Left ventricle myocardium inferior (tissue), 1 donor: ENCODE measurements at regions not wholly inside any gene's neighbourhood (a gene's known extent, or its start where the extent isn't known, plus 50 kb on each side); places are given as distances from the start of the nearest gene placed in this dataset.

Experiments used
- DNase-seq: peaks from one replicate; pipeline ENCODE4 v3.0.0-alpha.2; 2020
- H3K27ac ChIP-seq: fragments of 200-600 bp; replicated peaks from 2 replicates; pipeline ENCODE4 v1.8.0; 2021
- H3K27me3 ChIP-seq: fragments of 200-600 bp; 2 replicates; pipeline ENCODE4 v1.8.0; 2021; ENCODE audit warnings: low read depth
- H3K36me3 ChIP-seq: fragments of 200-600 bp; 2 replicates; pipeline ENCODE4 v1.8.0; 2021
- H3K4me1 ChIP-seq: fragments of 200-600 bp; 2 replicates; pipeline ENCODE4 v1.8.0; 2021
- H3K4me3 ChIP-seq: fragments of 200-600 bp; 2 replicates; pipeline ENCODE4 v1.8.0; 2021; ENCODE audit warnings: mild to moderate bottlenecking, moderate library complexity
- H3K9me3 ChIP-seq: fragments of 200-600 bp; replicated peaks from 2 replicates; pipeline ENCODE4 v1.8.0; 2021
- intact Hi-C: fragments of 100-400 bp; cut with micrococcal nuclease; formaldehyde crosslinking; loops from one replicate; pipeline ENCODE4 v1.11.0; 2022
- TF ChIP-seq, protein P1 (sequence below): fragments of 200-600 bp; IDR thresholded peaks from 2 replicates; pipeline ENCODE4 v1.8.0; 2021; ENCODE audit warnings: antibody characterized with exemption, mild to moderate bottlenecking, borderline replicate concordance
- donor health status: DM: no; HTN: yes; CAD: no; lungs with severe emphysema.

DNA sequence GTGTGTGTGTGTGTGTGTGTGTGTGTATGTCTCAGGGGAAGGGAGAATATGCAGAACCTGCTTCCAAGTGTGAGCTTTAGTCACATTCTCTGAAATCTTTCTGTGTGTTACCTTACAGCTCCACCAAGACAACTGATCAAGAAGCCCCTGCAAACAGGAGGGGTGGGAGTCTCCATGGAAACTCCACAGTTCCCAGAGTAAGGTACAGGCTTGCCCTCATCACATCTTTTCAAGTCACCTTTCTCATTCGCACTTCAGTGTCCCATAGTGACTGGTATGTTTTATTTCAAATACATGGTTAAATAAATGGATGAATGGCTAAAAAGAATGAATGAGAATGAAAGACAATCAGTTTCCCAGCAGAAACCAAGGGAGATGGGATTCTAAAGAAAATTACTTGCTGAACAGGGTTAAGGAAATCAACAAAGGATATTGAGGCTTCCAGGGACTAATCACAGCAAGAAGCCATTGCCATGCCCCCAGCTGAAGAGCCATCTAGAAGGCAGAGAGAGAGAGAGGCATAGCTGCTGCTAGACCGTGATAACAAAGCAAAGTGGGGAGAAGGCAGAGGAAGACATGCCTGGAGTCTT is 987.2 kb upstream of the CELF4 start:
- DNase-seq = no peak
- Histone ChIP-seq H3K9me3 (no peaks in the 10 kb centered on the region), H3K36me3 (no peaks in the 10 kb centered on the region), H3K4me1 (no peaks in the 10 kb centered on the region), H3K4me3 (no peak overlapping the region), H3K27ac (no peak overlapping the region), H3K27me3 (no peaks in the 10 kb centered on the region)
- TF ChIP-seq, protein P1, sequence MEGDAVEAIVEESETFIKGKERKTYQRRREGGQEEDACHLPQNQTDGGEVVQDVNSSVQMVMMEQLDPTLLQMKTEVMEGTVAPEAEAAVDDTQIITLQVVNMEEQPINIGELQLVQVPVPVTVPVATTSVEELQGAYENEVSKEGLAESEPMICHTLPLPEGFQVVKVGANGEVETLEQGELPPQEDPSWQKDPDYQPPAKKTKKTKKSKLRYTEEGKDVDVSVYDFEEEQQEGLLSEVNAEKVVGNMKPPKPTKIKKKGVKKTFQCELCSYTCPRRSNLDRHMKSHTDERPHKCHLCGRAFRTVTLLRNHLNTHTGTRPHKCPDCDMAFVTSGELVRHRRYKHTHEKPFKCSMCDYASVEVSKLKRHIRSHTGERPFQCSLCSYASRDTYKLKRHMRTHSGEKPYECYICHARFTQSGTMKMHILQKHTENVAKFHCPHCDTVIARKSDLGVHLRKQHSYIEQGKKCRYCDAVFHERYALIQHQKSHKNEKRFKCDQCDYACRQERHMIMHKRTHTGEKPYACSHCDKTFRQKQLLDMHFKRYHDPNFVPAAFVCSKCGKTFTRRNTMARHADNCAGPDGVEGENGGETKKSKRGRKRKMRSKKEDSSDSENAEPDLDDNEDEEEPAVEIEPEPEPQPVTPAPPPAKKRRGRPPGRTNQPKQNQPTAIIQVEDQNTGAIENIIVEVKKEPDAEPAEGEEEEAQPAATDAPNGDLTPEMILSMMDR = no peak
- intact Hi-C loops = no loop called here

DNA sequence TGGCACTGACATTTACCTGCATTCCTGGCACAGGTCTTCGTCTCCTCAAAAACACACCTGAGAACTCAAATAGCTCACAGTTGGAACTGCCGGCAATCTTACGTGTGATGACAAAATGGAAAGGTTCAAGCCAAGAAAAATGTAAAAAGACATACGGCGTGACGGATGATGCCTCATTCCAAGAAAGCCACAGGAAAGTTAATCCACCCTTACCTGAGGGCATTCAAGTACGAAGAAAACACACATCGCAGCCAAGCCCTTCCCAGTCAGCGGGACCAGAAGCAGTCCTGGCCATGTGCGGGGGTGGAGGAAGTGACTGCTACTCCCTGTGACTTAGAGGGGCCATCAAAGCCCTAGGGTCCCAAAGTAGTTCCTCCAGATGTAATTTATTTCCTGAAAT is 986.3 kb upstream of the CELF4 start:
- Histone ChIP-seq H3K9me3 (no peaks in the 10 kb centered on the region), H3K4me1 (no peaks in the 10 kb centered on the region), H3K4me3 (no peak overlapping the region), H3K27me3 (no peaks in the 10 kb centered on the region), H3K36me3 (no peaks in the 10 kb centered on the region), H3K27ac (no peak overlapping the region)
- TF ChIP-seq, protein P1 = no peak
- DNase-seq = no peak
- intact Hi-C loops = no loop called here

DNA sequence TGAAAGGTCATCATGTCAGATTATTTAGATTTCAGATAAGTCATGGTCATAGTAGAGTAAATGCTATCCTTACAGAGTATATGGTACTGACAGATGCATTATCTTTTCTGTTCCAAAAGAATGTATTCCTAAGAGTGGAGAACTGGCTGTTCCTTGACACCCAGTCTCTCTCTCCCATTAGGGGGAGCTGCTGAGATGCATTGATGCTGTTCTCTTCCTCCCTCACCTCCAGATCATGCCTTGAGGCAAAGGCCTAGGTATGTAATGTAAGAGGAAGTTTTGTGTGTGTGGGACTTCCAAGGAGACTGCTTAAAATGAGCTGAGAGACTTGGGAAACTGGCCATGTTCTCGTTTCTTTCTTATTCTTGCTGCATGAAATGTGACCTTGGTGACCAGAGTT is 979.5 kb upstream of the CELF4 start:
- Histone ChIP-seq H3K27ac (no peak overlapping the region), H3K4me1 (no peaks in the 10 kb centered on the region), H3K9me3 (no peaks in the 10 kb centered on the region), H3K4me3 (no peak overlapping the region), H3K36me3 (no peaks in the 10 kb centered on the region), H3K27me3 (no peaks in the 10 kb centered on the region)
- no peak for DNase-seq
- intact Hi-C loops = no loop called here
- TF ChIP-seq, protein P1 = peak; percentile 34

DNA sequence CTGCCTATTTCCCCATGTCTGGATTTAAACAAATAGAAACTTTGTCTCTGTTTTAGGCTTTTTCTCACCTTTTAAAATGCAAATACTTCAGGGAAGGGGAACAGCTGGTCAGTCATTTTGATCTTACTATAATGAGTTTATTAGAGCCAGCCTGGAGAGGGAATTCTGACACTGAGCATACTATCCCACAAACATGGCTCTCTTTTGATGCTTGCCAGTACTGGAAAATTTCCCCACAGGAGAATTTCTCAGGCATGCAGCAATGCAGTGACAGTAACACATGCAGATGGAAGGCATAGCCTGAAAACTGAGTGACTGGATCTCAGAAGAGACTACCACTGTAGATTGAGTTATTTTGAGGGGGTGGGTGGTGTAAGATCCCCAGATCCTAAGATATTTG is 974.3 kb upstream of the CELF4 start:
- intact Hi-C loops = no loop called here
- peaks cover 20% of the 10 kb centered on the region for H3K9me3 ChIP-seq
- H3K27ac ChIP-seq = no peak overlapping the region
- no peak for DNase-seq
- TF ChIP-seq, protein P1 = no peak
- no peak overlapping the region for H3K4me3 ChIP-seq
- no peaks in the 10 kb centered on the region for H3K36me3 ChIP-seq
- H3K27me3 ChIP-seq = no peaks in the 10 kb centered on the region
- no peaks in the 10 kb centered on the region for H3K4me1 ChIP-seq

DNA sequence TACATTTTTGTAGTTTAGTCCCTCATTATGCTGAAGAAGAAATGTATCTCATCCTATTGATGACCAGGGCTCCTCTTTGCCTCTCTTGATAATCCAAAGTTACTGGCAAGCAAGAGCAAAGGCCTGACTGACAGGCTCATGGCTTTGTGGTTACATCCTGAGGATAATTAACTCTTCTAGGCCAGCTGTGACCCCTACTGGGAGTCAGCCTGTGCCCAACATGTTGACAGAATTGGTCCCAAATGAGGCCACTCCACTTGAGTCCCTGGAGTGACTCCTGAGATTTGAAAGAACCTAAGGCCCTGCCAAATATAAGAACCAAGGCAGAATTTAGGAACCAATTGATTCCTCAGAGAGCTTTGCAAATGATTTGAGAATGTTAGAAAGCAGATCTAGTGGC is 973.8 kb upstream of the CELF4 start:
- H3K4me3 ChIP-seq = no peak overlapping the region
- no peaks in the 10 kb centered on the region for H3K4me1 ChIP-seq
- DNase-seq = no peak
- TF ChIP-seq, protein P1 = no peak
- no peak overlapping the region for H3K27ac ChIP-seq
- intact Hi-C loops = no loop called here
- H3K27me3 ChIP-seq = no peaks in the 10 kb centered on the region
- peaks cover 24% of the 10 kb centered on the region for H3K9me3 ChIP-seq
- H3K36me3 ChIP-seq = no peaks in the 10 kb centered on the region

DNA sequence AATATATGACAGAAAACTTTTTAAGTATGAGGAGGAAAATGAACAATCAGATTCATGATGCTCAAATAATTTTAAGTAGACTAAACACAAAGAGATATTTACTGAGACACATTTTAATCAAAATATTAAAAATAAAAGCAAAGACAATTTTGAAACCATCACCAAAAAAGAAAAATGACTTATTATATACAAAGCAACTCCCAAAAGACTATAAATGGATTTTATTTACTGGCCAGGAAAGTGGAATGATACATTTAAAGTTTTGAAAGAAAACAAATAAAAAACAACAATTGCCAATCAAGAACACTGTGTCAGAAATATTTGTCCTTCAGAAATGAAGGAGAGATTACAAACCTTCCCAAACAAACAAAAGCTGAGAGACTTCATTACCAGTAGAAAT is 968.5 kb upstream of the CELF4 start:
- H3K9me3 ChIP-seq = peaks cover 46% of the 10 kb centered on the region

More for the DNA sequence above, 968.5 kb upstream of the CELF4 start:
- Histone ChIP-seq H3K4me1 (no peaks in the 10 kb centered on the region), H3K27me3 (no peaks in the 10 kb centered on the region), H3K36me3 (no peaks in the 10 kb centered on the region), H3K4me3 (no peak overlapping the region), H3K27ac (no peak overlapping the region)
- intact Hi-C loops = no loop called here
- DNase-seq = no peak
- TF ChIP-seq, protein P1 = no peak
